Heart right ventricle (tissue), 16 donors: ENCODE measurements at regions not wholly inside any gene's neighbourhood (a gene's known extent, or its start where the extent isn't known, plus 50 kb on each side); places are given as distances from the start of the nearest gene placed in this dataset.

ENCODE experiments used
- ATAC-seq, 8 donors: fragments of 200-7000 bp; cut with Tn5 transposase; one replicate each; pipeline ENCODE4 v1.9.1; 2020; ENCODE audit warnings: mild to moderate bottlenecking in 8 of 8, moderate library complexity in 8 of 8, moderate number of reproducible peaks in 1 of 8
- DNase-seq, 2 donors: peaks; one replicate each; pipeline ENCODE4 v3.0.0-alpha.2; 2020
- H3K27ac ChIP-seq, 10 donors: fragments of 200-600 bp; sonication (generic) in 2 of 10; one replicate each; pipeline versions ENCODE4 v1.5.0 to v1.8.0; 2020 to 2022; ENCODE audit warnings: mild to moderate bottlenecking in 3 of 10
- H3K27me3 ChIP-seq, 7 donors: fragments of 200-600 bp; one replicate each; pipeline ENCODE4 v1.8.0; 2021 to 2022; ENCODE audit warnings: mild to moderate bottlenecking in 2 of 7
- H3K36me3 ChIP-seq, 9 donors: fragments of 200-600 bp; sonication (generic) in 1 of 9; one replicate each; pipeline versions ENCODE4 v1.5.0 to v1.8.0; 2020 to 2022; ENCODE audit warnings: mild to moderate bottlenecking in 2 of 9
- H3K4me1 ChIP-seq, 9 donors: fragments of 200-600 bp; sonication (generic) in 1 of 9; one replicate each; pipeline versions ENCODE4 v1.5.0 to v1.8.0; 2020 to 2022; ENCODE audit warnings: mild to moderate bottlenecking in 4 of 9
- H3K4me3 ChIP-seq, 10 donors: fragments of 200-600 bp; sonication (generic) in 2 of 10; one replicate each; pipeline versions ENCODE4 v1.5.0 to v1.8.0; 2020 to 2022; ENCODE audit warnings: mild to moderate bottlenecking in 7 of 10, moderate library complexity in 2 of 10
- H3K9me3 ChIP-seq, 11 donors: fragments of 200-600 bp in 10 of 11; sonication (generic) in 2 of 11; one replicate each; pipeline versions ENCODE4 v1.5.0 to v1.8.0; 2013 to 2022; ENCODE audit warnings: mild to moderate bottlenecking in 2 of 11, control low read depth in 1 of 11, moderate library complexity in 1 of 11
- CTCF ChIP-seq, 9 donors: fragments of 200-600 bp; sonication (generic) in 2 of 9; IDR thresholded peaks; one replicate each; pipeline versions ENCODE4 v1.5.0 to v1.8.0; 2021 to 2022; ENCODE audit warnings: antibody characterized with exemption in 9 of 9, mild to moderate bottlenecking in 5 of 9, moderate library complexity in 1 of 9
- WGBS, 2 donors: extraction: QIAGEN DNeasy Blood & Tissue Kit; methylation state at CpG; one replicate each; pipeline ENCODE4 v1.1.7; 2013; ENCODE audit warnings: inconsistent platforms in 1 of 2; 5-methylcytosine and 5-hydroxymethylcytosine counted together
- intact Hi-C, 10 donors: fragments of 100-400 bp; cut with DNase I; formaldehyde crosslinking; loops; one replicate each; pipeline versions ENCODE4 v1.11.1 to v1.14.2; 2022
- donor health status: Arrhythmogenic right ventricular cardiomyopathy.
- donor health status: ischemic (EF 13 %, LVEDD 7.1; RV severe dilation, severe dysfunction).
- donor health status: healthy with polysubstance abuse.
- donor health status: DM: no; HTN: yes; CAD: no.
- donor health status: DM: no; HTN: no; CAD: no.
- donor health status: ischemic (EF 25% LVEDD 6.9; RV normal size, moderate dysfunction).
- donor health status: ischemic (EF 25% LVEDD 5.7; RV mildly dilated, moderate dysfunction).
- donor health status: healthy.
- donor health status: DM: yes; HTN: yes; CAD: no.
- donor health status: Ischemic cardiomyopathy.
- donor health status: ischemic (EF 35%, LVEDD 5.7; RV mildly dilated, moderate dysfunction).
- donor health status: nonischemic (EF 11% LVEDD 7.7; RV severe dilation, severe dysfunction).
- donor health status: DM: yes; HTN: yes; CAD: no.
- donor health status: PGD.
- donor health status: ischemic (EF 29% LVEDD 5.4; RV normal size, mild dysfunction).
- donor health status: nonischemic (EF 23%, LVEDD 6.1; RV moderate dilation, normal function).

GRCh38 chr3:83302091-83302490 is 1540.6 kb upstream of the GBE1 start:
- H3K9me3 ChIP-seq: peaks cover 0 to 40% (median 5%) of the 10 kb centered on the region in 11 donors
- TF ChIP-seq CTCF (IDR thresholded peaks at IDR 0.05): no peak
- no peak for ATAC-seq

GRCh38 chr3:83317605-83318004 is 1556.2 kb upstream of the GBE1 start:
- WGBS, 2 donors: 70 to 75% methylated on average over 3 of the region's 3 CpGs
- TF ChIP-seq CTCF (IDR thresholded peaks at IDR 0.05): no peak
- H3K27ac ChIP-seq: no peak overlapping the region
- H3K9me3 ChIP-seq: peaks cover 0 to 6% (median 0%) of the 10 kb centered on the region in 11 donors
- no peaks in the 10 kb centered on the region for H3K36me3 ChIP-seq
- no peak for ATAC-seq
- no peak overlapping the region for H3K4me3 ChIP-seq
- intact Hi-C loops: no loop called here
- DNase-seq: no peak
- H3K4me1 ChIP-seq: no peaks in the 10 kb centered on the region
- no peaks in the 10 kb centered on the region for H3K27me3 ChIP-seq

More at GRCh38 chr3:83302091-83302490, 1540.6 kb upstream of the GBE1 start:
- Histone ChIP-seq H3K4me1 (no peaks in the 10 kb centered on the region), H3K4me3 (no peak overlapping the region), H3K36me3 (no peaks in the 10 kb centered on the region), H3K27ac (no peak overlapping the region), H3K27me3 (no peaks in the 10 kb centered on the region)
- intact Hi-C loops: loop anchor here in 1 of 10 donors (10.0 kb wide), 1 partner anchor 63 kb away; no protein-coding TSS in a partner anchor
- no peak for DNase-seq

GRCh38 chr3:83320726-83321125 is 1559.3 kb upstream of the GBE1 start:
- Histone ChIP-seq H3K4me1 (no peaks in the 10 kb centered on the region), H3K36me3 (no peaks in the 10 kb centered on the region), H3K9me3 (peaks cover 0 to 12% (median 0%) of the 10 kb centered on the region in 11 donors), H3K4me3 (no peak overlapping the region), H3K27ac (no peak overlapping the region), H3K27me3 (no peaks in the 10 kb centered on the region)
- no peak for TF ChIP-seq CTCF (IDR thresholded peaks at IDR 0.05)
- no peak for DNase-seq
- no peak for ATAC-seq
- intact Hi-C loops: no loop called here

- Histone ChIP-seq H3K4me1 (no peaks in the 10 kb centered on the region), H3K9me3 (peaks cover 0 to 12% (median 0%) of the 10 kb centered on the region in 11 donors), H3K4me3 (no peak overlapping the region), H3K27ac (no peak overlapping the region), H3K27me3 (no peaks in the 10 kb centered on the region), H3K36me3 (no peaks in the 10 kb centered on the region)
- DNase-seq (no peak), ATAC-seq (no peak)
- WGBS, 2 donors: 80 to 83% methylated on average over 1 of the region's 1 CpG
- intact Hi-C loops: no loop called here
- TF ChIP-seq CTCF (IDR thresholded peaks at IDR 0.05): no peak
Observed at GRCh38 chr3:83321457-83321856, 1560.0 kb upstream of the GBE1 start.
